HG03442 (cell line): ENCODE measurements at regions not wholly inside any gene's neighbourhood (a gene's known extent, or its start where the extent isn't known, plus 50 kb on each side); places are given as distances from the start of the nearest gene placed in this dataset.
A peak's percentile ranks its signal among the peaks of the same experiment; 100 is the strongest.

ENCODE experiments used
- ATAC-seq: cut with Tn5 transposase; IDR thresholded peaks from one replicate; pipeline ENCODE4 v1.9.1; 2021; ENCODE audit warnings: mild to moderate bottlenecking, moderate library complexity; ENCODE audit not compliant: unreplicated experiment

DNA sequence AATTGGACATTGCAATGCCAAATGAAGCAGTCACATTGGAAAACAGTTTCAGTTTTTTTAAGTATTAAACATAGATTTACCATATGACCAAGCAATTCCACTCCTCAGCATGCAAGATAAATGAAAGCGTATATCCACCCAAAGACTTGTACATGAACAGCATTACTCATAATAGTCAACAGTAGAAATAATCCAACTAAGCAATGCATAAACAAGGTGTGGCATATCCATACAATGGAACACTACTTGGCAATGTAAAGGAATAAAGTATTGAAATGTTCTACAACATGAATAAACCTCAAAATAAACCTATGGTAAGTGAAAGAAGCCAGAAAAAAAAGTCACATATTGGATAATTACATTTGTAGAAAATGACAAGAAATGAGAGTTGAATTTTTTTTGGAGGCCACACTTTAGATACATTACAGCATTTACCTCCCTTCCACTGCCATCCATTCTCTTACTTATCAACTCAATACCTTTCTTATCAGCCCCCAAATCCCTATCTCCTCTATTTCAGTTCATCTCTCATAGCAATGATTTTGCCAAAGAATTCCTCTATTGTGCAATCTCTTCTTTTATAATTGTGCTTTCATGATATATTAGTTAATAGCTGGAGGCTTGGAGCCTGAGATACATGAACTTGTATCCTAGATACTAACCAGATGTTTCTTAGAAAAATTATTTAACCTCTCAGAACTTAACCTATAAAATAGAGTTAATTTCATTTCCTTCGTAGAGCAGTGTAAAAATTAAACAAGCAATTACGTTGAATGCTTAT lies 414.2 kb upstream of the C1orf87 start:
- ATAC-seq, result no peak

DNA sequence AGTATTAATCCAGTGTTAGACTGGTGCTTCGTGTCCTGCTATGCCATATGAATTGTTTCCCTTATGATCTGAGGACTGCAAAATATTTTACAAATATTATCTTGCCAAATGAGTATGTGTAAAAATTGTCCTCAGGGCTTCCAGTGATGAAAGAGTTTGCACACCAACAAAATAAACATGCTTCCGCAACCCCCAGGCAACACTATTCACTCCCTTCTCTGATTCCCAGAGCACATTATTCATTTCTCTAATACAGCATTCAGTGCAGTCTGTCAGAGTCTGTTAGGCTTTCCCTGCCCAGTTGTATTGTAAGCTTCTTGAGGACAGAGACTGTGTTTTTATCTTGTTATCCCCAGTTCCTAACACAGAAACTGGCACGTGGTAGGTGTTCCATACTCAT lies 409.9 kb upstream of the C1orf87 start:
- ATAC-seq, result no peak

DNA sequence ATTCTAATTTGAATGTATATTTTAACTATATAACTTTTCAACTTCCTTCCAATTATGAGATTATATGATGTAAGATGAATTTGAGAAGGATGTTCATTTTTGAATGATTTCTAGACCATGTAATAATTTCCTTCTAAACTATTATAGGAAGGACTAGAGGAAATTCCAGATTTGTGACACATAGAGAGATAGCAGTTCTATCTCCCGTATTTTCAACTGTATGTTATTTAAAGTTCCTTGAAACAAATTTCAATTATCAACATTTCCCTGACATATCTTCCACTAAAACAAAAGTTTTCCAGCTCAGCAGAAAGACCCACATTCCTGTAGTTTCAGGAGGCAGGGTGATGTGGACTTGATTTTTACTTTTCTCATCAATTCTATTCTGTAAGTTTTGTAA lies 396.7 kb upstream of the C1orf87 start:
- no peak for ATAC-seq

DNA sequence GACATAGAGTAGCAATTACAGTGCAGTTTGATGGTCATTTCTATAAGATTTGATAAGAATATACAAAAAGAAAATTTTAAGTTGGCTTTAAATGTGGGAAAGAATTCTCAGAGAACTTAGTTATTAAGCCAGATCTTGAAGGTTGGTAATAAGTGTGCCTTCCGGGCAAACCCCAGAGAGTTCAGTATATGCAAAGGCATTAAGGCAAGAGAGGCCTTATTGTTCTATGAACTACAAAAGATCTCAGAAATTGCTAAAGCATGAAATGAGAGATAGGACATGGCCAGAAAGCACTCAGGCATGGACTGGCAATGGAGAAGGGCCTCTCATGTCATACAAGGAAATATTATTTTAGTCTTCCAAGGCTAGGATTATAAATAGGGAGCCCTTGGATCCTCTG lies 390.2 kb upstream of the C1orf87 start:
- no peak for ATAC-seq

GRCh38 chr1:60463146-60463545 lies 389.6 kb upstream of the C1orf87 start:
- no peak for ATAC-seq

GRCh38 chr1:60461925-60462595 lies 388.5 kb upstream of the C1orf87 start:
- no peak for ATAC-seq

DNA sequence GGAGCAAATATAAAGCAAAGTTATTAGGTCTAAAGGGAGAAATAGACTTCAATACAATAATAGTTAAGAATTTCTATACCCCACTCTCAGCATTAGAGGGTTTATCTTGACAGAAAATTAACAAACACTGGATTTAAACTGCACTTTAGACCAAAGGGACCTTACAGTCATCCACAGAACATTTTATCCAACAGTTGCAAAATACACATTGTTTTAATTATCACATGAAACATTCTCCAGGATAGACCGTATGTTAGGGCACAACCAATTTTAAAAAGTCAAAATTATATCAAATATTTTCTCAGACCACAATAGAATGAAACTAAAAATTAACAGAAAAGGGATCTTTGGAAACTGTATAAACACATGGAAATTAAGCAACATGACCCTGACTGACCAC lies 384.5 kb upstream of the C1orf87 start:
- no peak for ATAC-seq

DNA sequence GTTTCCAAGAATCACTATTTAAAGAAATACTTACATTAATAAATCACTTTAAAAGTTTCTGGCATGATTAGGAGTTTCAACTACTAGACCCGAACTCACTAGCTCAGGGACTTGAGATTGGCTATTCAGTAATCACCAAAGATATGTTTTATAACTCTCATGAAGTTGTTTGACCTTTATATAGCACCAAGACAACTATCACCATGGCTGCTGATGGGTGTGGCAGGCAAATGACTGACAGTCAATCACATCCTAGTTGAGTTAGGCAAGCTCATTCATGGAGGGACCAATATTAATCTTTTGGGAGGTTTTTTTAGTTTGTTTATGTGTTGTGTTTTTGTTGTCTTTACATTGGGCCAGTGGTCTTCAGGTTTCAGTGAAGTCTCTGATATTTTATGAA lies 376.3 kb upstream of the C1orf87 start:
- no peak for ATAC-seq

DNA sequence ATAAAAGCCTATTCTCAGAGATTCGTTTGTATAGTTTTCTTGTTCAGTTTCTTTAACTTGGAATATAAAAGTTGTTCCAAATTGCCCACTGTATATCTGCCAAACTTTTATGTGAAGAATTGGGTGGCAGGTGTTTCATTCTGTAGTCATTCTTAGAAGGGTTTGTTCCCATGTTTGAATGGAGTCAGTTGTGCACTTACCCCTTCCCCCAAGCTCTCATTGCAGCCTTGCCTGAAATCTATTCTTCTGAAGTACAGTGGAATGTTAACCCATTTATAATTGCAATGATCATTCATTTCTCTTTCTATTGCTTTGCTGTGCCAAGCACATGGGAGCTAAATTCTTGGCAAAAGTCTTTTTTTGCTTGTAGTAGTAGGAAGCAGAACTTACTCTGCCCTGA lies 375.3 kb upstream of the C1orf87 start:
- ATAC-seq, result no peak

GRCh38 chr1:60444680-60445079 lies 371.1 kb upstream of the C1orf87 start:
- no peak for ATAC-seq

DNA sequence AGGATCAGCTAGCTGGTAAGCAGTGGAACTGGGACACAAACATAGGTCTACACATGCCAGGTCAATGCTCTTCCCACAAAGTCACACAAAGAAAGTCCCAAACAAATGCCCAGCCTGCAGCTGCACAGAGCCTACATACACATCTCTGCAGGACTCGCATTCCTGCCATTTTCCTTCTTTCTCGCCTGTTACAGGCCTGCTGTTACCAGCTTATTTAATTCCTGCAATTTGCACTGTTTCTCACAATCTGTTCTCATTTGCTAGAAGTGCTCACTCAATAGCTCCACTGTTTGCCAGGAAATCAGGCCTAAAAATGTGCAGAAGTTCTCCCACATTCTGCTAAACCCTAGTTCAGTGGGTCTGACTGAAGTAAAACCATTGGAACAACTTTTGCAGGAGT lies 362.6 kb upstream of the C1orf87 start:
- ATAC-seq, result no peak

DNA sequence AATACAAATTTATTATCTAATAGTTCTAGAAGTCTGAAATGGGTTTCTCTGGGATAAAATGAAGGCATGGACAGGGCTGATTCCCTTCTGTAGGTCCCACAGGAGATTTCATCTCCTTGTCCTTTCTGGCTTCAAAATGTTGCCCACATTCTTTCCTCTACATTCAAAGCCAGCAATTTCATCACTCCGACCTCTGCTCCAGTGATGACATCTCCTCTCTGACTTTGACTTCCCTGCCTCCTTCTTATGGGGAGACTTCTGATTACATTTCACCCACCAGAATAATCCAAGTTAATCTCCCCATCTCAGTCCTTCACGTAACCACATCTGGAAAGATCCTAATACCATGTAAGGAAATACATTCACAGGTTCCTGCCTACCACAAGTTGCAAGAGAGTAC lies 358.0 kb upstream of the C1orf87 start:
- no peak for ATAC-seq

- ATAC-seq, result no peak
Observed at GRCh38 chr1:60430375-60430774, 356.8 kb upstream of the C1orf87 start.

DNA sequence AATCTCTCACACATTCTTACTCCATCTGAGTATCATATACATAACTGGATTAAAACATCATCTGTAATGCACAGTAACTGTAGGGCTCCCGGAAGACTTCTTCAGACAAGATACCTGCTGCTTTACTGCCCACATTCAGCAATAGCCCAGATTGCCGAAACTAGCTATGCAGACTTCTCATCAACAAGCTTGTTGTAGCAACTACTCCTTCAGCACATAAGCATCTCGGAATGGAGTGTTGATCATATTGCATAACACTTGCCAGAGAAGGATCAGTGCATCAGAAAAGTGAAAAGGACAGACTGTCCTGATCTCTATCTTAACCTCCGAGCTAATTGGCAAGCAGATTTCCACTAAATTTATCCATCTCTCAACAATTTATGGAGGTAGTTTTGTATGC lies 354.6 kb upstream of the C1orf87 start:
- no peak for ATAC-seq

DNA sequence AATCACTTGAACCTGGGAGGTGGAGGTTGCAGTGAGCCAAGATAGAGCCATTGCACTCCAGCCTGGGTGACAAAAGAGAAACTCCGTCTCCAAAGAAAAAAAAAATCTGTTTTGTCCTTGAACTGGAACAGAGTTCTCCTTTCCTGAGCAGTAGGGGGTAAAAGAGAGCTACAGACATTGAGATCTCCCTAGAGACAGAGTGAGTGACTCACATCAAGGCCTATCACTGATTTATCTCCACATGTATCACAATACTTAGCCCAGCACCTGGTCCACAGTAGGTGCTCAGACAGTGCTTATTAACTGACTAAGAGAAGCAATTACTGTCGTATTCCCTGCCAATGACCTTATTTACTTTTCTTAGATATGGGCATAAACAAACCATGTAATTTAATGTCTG lies 354.1 kb upstream of the C1orf87 start:
- no peak for ATAC-seq

DNA sequence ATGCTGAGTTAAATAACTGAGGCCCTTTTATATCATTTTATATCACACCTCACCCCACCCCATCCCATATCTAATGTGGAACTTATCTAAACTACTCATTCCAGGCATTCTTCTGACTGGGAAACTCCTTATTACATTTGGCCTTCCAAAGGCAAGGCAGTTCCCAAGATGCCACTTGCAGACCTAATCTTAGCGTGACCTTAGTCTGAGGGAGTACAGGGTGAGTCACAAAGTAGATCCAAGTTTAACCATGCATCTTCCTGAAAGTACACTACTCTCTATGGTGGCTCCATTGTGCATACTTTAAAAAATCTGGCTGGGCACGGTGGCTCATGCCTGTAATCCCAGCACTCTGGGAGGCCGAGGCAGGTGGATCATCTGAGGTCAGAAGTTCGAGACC lies 353.6 kb upstream of the C1orf87 start:
- no peak for ATAC-seq

DNA sequence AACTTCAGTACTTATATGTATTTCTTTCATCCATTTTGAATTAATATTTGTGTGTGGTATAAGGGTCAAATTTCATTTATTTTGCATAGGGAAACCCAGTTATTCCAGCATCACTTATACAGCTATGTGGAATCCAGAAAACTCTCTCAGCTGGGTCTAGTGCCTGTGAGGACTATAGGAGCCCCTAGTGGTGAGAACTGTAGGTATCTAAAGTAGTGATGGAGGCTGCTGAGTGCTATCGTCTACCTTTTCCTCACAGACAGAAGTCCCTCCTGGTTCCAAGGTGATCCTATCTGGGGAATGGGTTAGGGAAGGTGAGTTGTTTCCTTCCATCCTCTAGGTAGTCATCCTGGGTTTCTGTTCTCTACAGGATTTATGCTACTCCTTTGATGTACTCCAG lies 352.0 kb upstream of the C1orf87 start:
- peak; percentile 64 for ATAC-seq

DNA sequence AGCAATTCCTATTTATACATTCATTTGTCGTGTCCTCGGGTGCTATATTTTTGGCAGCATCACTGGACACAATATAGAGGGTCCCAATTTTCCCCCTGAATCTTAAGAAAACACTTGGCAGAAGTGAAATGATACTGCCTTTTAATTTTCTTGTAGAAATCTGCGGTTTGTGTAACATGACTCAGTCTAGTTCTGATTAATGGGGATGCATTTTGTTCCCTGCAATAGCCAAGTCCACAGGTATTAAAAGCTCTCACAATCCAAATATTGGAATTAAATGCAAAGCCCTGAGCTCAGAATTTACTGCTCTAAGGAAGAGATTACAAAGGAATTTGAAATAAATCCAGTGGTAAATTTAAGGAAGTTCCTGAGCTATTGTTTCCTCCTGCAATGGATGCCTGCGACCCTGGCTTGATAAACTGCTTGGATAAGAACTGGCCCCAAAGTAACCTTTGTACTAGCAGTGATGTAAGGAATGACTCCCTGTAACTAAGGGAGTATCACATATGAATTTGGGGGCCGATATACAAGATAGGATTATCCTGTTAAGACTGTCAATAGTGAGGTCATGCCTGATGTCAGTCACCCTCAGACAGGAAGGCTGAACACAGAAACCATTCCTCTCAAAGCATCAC lies 349.7 kb upstream of the C1orf87 start:
- no peak for ATAC-seq

GRCh38 chr1:60421965-60422364 lies 348.4 kb upstream of the C1orf87 start:
- no peak for ATAC-seq

- ATAC-seq, result no peak
Observed at GRCh38 chr1:60419023-60419422, 345.5 kb upstream of the C1orf87 start.

DNA sequence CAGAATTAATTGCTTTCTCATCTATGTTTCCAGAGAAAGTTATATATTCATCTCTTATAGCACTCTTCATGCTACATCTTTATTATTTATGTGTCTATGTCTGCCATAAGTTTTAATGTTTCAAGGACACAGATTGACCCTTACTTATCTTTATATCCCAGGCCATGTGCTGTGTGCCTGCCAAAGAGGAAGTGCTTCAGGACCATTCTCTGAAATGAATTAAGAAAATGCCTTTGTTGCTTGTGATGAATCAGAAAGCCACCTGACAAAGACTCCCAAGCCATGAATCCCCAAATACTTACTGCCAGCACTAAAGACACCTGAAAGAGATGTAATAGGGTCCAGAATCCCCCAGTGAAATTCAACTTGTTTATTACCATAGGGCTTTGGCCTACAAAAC lies 342.1 kb upstream of the C1orf87 start:
- no peak for ATAC-seq

- no peak for ATAC-seq
Observed at GRCh38 chr1:60413091-60413490, 339.5 kb upstream of the C1orf87 start.
